Activated naive CD4-positive, alpha-beta T cell treated with anti-CD3 and anti-CD28 coated beads, Interleukin-2, amount 10 ng/mL, durations not matched to agents 7 days and 5 days (primary cell): ENCODE measurements at regions not wholly inside any gene's neighbourhood (a gene's known extent, or its start where the extent isn't known, plus 50 kb on each side); places are given as distances from the start of the nearest gene placed in this dataset.

Source experiments
- CTCF ChIA-PET: fragments of 350-600 bp; sonication (Branson Sonifier 250); formaldehyde crosslinking; loops from one replicate; lab custom pipeline; 2021; ENCODE audit warnings: antibody characterized with exemption; lab: Charles Lee
- DNase-seq: peaks from one replicate; pipeline ENCODE4 v3.0.0-alpha.2; 2020
- H3K27ac Mint-ChIP-seq: one replicate; pipeline ENCODE4 v1.8.0; 2021; ENCODE audit warnings: mild to moderate bottlenecking, moderate library complexity, mixed read lengths
- H3K27me3 Mint-ChIP-seq: one replicate; pipeline ENCODE4 v1.8.0; 2021; ENCODE audit warnings: mild to moderate bottlenecking, mixed read lengths
- H3K36me3 Mint-ChIP-seq: one replicate; pipeline ENCODE4 v1.8.0; 2021; ENCODE audit warnings: mixed read lengths
- H3K4me1 Mint-ChIP-seq: one replicate; pipeline ENCODE4 v1.8.0; 2021; ENCODE audit warnings: mixed read lengths
- H3K4me3 Mint-ChIP-seq: one replicate; pipeline ENCODE4 v1.8.0; 2021; ENCODE audit warnings: mild to moderate bottlenecking, moderate library complexity, mixed read lengths
- H3K9me3 Mint-ChIP-seq: one replicate; pipeline ENCODE4 v1.8.0; 2021; ENCODE audit warnings: mixed read lengths

DNA sequence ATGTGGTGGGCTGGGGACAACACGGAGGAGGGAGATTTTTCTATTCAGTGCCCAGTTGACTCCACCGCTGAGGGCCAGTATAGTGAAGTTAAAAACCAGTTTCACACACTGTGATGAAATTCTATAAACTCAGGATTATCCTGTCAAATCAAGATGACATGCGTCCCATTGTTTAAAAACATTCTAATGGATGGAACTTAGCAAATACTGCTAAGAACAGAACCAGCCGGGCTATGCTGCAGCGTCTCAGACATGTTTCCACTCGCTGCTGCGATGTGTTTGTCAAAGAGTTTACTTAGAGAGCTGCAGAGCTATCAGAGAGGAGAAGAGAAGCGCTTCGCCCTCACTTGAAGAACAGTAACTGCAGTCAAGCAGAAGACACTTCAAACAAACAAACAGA is 212.6 kb upstream of the FOXQ1 start:
- CTCF ChIA-PET = no interaction called here
- H3K4me3 Mint-ChIP-seq = no peak overlapping the region
- H3K27ac Mint-ChIP-seq = no peak overlapping the region
- peaks cover 19% of the 10 kb centered on the region for H3K27me3 Mint-ChIP-seq
- DNase-seq = no peak
- peaks cover 5% of the 10 kb centered on the region for H3K9me3 Mint-ChIP-seq
- no peaks in the 10 kb centered on the region for H3K4me1 Mint-ChIP-seq
- no peaks in the 10 kb centered on the region for H3K36me3 Mint-ChIP-seq

DNA sequence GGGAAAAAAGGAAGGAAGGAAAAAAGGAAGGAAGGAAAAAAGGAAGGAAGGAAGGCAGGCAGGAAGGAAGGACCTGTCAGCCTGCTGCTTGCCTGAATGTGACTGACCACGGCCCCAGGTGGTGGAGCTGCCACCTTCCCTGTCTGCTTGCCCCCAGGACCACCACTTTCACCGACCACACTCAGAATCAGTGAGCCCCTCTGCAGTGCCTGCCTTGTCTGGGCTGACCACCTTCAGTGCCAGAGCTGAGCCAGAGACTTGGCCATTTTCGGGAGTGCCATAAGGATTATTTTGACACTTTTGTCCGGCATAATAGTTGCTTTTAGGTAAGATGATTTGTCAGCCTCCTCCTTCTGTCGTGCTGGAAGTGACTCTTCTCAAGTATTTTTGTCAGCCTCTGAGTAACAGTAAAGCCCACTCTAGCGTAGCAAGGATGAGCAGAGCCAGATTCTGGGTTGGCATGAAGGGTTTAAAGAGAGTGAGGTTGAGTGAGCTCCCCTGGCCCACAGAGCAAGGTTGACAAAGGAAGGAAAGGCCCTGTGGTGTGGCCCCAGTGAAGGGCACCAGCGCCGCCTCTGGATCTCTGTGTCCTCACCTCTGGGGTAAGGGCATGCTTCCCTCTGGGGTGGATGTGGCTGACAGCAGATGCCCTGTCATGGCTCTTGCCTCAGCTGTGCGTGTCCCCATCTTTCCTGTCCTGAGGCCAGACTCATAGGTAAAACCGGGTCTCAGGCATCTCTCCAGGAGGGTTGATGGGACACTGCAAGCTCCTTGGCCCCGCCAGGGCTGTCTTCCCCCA is 214.7 kb upstream of the FOXQ1 start:
- DNase-seq = no peak
- H3K4me3 Mint-ChIP-seq = no peak overlapping the region
- no peak overlapping the region for H3K27ac Mint-ChIP-seq
- no peaks in the 10 kb centered on the region for H3K36me3 Mint-ChIP-seq
- H3K27me3 Mint-ChIP-seq = peaks cover 11% of the 10 kb centered on the region
- CTCF ChIA-PET = no interaction called here
- H3K9me3 Mint-ChIP-seq = peaks cover 5% of the 10 kb centered on the region
- H3K4me1 Mint-ChIP-seq = no peaks in the 10 kb centered on the region

DNA sequence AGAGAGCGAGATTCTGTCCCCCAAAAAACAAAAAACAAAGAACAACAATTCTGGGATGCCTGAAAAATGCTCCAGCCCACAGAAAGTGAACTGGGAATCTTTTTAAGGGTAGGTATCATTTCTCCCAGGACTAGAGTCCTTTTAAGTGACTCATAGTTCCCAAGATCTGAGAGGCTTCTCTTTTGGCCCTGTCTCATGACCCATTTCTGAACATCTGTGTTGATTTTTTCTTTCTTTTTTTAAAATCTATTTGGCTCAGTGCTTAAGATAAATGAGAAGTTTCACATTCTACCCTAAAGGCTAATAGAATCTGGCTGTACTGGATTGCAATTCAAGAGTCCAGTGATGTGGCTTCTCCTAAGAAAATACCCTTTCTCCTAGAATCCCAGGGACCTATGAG is 217.6 kb upstream of the FOXQ1 start:
- H3K36me3 Mint-ChIP-seq = no peaks in the 10 kb centered on the region
- no peak overlapping the region for H3K27ac Mint-ChIP-seq
- no peaks in the 10 kb centered on the region for H3K4me1 Mint-ChIP-seq
- DNase-seq = no peak
- peaks cover 5% of the 10 kb centered on the region for H3K9me3 Mint-ChIP-seq
- H3K27me3 Mint-ChIP-seq = peaks cover 6% of the 10 kb centered on the region
- H3K4me3 Mint-ChIP-seq = no peak overlapping the region
- CTCF ChIA-PET = no interaction called here

DNA sequence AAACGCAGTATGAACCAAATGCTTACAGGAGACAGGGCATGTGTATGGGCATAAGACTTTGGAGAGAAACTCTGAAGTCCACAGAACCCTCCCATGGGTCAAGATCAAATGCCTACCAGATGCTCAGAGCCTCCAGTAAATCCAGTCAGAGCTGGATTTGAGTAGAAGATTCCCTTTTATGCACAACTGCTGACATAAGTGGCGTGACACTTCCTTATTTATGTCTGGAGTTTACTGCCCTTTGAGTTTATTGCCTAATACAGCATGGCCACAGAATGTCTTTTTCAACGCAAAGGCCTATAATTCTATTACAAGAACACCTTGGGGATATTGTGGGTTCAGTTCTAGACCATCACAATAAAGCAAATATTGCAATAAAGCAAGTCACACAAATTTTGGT is 220.0 kb upstream of the FOXQ1 start:
- H3K4me1 Mint-ChIP-seq = no peaks in the 10 kb centered on the region
- DNase-seq = no peak
- CTCF ChIA-PET = no interaction called here
- H3K27me3 Mint-ChIP-seq = peaks cover 6% of the 10 kb centered on the region
- H3K9me3 Mint-ChIP-seq = peaks cover 5% of the 10 kb centered on the region
- H3K4me3 Mint-ChIP-seq = no peak overlapping the region
- no peaks in the 10 kb centered on the region for H3K36me3 Mint-ChIP-seq
- H3K27ac Mint-ChIP-seq = no peak overlapping the region

DNA sequence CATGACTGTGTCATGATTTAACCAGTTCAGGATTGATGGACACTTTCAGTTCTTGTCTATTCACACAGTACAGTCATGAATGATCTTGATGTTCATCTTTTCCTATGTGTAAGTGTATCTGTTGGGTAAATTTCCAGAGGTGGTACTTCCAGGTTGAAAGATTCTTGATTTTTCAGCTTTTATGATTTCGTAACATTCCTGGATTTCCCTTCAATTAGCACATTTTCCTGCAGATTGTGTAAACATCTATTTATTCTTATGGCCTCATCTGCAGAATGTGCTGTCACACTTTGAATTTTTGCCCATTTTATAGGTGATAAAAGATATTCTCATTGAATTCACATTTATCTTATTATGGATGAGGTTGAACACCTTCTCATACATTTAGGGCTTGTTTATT is 222.0 kb upstream of the FOXQ1 start:
- Mint-ChIP-seq H3K4me3 (no peak overlapping the region), H3K9me3 (no peaks in the 10 kb centered on the region), H3K36me3 (no peaks in the 10 kb centered on the region), H3K27me3 (peaks cover 6% of the 10 kb centered on the region), H3K27ac (no peak overlapping the region), H3K4me1 (no peaks in the 10 kb centered on the region)
- CTCF ChIA-PET = no interaction called here
- DNase-seq = no peak

DNA sequence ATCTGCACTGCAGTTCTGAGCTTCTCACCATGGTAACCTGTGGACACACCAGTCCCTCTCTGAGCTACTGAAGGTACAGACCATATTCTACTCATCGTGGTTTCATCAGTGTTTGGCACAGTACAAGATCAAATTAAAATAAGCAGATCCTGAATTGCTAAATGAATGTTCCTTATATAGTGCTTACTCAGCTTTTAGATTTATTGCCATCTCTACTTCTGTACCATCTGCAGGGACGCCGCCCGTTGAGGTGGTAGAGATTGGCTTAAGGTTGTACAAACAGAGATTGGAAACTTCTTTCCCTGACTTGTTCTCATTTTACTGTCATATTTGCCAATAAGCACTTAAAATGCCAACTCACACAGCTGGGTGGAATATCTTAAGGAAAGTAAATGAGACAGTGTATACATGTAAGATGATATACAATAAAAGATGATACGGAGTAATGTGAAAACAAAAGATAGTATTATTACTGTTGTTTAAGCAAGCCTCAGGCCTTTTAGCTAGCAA is 223.4 kb upstream of the FOXQ1 start:
- Mint-ChIP-seq H3K4me3 (no peak overlapping the region), H3K27me3 (peaks cover 6% of the 10 kb centered on the region), H3K36me3 (no peaks in the 10 kb centered on the region), H3K27ac (no peak overlapping the region), H3K4me1 (no peaks in the 10 kb centered on the region), H3K9me3 (no peaks in the 10 kb centered on the region)
- CTCF ChIA-PET = no interaction called here
- no peak for DNase-seq

DNA sequence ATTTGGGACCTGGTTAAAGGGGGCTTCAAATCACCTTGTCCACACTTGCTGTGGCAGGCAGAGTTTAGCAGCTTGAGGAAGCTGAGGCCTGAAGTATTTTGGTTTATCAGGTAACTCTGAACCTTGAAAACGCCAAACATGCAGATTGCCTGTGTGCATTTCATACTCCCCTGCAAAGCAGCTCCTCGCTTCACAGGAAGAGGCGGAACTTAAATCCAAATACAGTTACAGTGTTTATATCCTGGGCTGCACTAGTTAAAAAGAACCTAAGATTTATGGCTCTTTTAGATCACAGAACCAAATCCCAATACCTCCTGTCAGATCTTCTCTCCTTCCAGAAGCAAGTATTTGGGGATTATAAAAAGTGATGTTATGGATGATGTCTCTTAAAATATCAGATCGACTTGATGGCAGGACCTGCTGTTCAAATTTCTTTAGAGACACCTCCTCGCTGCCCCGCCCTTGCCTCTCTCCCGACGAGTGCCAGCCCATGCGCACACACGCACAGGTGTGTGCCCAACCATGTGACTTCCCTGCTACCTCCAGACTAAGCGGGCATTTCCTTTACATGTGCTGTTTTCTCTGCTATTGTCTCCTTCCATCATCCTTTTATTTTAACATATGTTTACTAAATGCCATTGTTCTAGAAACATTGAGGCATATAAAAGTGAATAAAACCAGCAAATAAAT is 224.6 kb upstream of the FOXQ1 start:
- DNase-seq = no peak
- no peaks in the 10 kb centered on the region for H3K36me3 Mint-ChIP-seq
- no peak overlapping the region for H3K27ac Mint-ChIP-seq
- no peaks in the 10 kb centered on the region for H3K9me3 Mint-ChIP-seq
- no peaks in the 10 kb centered on the region for H3K27me3 Mint-ChIP-seq
- H3K4me3 Mint-ChIP-seq = no peak overlapping the region
- CTCF ChIA-PET = no interaction called here
- H3K4me1 Mint-ChIP-seq = no peaks in the 10 kb centered on the region

DNA sequence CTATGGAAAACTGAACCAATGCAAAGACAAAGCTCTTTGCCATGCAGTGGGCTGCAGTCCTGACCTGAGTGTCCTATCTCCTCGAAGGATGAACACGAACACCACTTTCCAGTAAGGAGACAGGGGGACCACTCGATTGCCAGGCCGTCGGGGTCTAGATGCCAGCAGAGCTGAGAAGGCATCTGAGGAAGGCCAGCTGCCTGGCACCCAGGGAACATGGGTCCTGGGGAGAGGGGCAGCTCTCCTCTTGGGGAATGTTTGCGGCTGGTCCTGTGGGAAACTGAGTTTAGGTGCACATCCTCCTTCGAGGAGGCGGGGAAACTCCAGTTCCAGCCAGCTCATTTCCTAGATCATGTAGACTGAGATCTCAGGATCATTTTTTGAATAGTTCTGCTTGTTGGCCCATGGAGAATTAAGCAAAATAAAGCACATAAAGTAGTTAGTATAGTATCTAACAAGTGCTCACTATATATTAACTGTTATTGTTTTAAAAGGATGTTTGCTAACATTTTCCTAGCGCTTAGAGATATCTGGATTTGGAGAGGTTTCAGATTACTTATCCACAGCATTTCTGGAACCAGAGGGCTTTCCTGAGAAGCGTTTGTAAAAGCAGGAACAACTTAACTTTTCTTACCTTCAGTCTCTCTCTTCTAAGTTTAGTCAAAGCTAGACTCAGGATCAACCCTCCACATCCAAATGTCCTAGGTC is 225.3 kb upstream of the FOXQ1 start:
- DNase-seq = no peak
- CTCF ChIA-PET = no interaction called here
- H3K4me3 Mint-ChIP-seq = no peak overlapping the region
- H3K27me3 Mint-ChIP-seq = no peaks in the 10 kb centered on the region
- H3K27ac Mint-ChIP-seq = no peak overlapping the region
- H3K9me3 Mint-ChIP-seq = no peaks in the 10 kb centered on the region
- no peaks in the 10 kb centered on the region for H3K4me1 Mint-ChIP-seq
- no peaks in the 10 kb centered on the region for H3K36me3 Mint-ChIP-seq

DNA sequence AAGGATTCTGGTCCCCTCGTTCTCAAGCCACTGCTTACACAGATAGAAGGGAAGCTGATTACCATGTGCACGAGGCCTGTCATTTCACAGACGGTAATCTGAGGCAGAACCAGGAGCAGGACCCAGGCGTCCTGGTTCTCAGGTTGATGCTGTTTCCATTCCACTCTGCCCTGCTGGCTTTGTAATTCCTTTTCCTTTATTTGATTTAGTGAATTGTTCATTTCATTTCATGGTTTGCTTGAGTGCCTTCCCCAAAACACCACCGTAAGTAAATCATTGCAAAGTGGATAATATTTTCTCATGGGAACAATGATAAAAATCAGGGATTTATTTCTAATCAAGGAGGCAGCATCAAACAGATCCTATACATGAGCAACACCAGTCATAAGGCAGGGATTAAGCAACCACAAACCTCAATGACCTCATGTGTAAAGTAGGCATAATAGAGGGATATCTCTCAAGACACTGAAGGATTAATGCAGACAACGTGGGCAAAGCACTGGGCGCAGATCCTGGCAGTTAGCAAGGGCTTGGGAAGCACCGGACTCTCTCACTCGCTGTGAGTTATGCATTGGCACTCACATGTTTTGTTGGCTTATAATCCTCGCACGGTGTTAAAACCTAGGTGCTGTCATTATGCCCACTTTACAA is 229.5 kb upstream of the FOXQ1 start:
- Mint-ChIP-seq H3K4me3 (no peak overlapping the region), H3K36me3 (no peaks in the 10 kb centered on the region), H3K4me1 (no peaks in the 10 kb centered on the region), H3K9me3 (no peaks in the 10 kb centered on the region), H3K27me3 (peaks cover 5% of the 10 kb centered on the region), H3K27ac (no peak overlapping the region)
- CTCF ChIA-PET = no interaction called here
- DNase-seq = no peak

DNA sequence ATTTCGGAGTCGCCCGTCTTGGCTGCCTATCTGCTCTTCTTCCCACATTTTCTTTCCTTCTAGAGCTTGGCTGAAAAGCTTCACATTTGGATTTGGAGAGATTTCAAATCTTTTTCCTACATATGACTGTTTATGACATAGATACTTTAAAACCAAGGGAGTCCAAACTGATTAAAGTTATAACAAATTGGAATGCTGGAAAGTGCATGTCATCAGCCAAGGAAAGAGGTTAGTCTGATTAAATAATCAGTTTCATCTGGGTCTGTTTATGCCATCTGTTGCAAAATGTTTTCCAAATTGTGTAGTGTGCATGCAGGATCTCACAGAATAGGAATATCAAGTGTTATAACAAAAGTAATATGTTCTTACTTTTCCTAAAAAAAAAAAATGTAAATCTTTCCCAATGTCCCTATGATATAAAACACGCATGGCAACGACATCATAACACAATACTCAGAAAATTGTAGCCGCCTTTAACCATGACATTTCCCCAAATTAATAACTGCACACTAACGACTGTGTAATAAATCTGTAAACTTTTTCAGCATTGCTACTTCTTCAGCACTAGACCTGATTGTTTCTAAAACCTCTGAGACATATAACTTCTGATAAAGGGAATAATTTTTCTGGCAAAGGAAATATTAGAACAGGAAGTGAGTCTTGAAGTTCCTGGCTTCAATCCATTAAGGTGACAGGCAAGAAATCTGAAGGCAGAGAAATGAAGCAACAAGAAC is 230.2 kb upstream of the FOXQ1 start:
- no peaks in the 10 kb centered on the region for H3K4me1 Mint-ChIP-seq
- H3K27ac Mint-ChIP-seq = no peak overlapping the region
- H3K36me3 Mint-ChIP-seq = no peaks in the 10 kb centered on the region
- no peak for DNase-seq
- H3K9me3 Mint-ChIP-seq = no peaks in the 10 kb centered on the region
- peaks cover 5% of the 10 kb centered on the region for H3K27me3 Mint-ChIP-seq
- no peak overlapping the region for H3K4me3 Mint-ChIP-seq
- CTCF ChIA-PET = no interaction called here

DNA sequence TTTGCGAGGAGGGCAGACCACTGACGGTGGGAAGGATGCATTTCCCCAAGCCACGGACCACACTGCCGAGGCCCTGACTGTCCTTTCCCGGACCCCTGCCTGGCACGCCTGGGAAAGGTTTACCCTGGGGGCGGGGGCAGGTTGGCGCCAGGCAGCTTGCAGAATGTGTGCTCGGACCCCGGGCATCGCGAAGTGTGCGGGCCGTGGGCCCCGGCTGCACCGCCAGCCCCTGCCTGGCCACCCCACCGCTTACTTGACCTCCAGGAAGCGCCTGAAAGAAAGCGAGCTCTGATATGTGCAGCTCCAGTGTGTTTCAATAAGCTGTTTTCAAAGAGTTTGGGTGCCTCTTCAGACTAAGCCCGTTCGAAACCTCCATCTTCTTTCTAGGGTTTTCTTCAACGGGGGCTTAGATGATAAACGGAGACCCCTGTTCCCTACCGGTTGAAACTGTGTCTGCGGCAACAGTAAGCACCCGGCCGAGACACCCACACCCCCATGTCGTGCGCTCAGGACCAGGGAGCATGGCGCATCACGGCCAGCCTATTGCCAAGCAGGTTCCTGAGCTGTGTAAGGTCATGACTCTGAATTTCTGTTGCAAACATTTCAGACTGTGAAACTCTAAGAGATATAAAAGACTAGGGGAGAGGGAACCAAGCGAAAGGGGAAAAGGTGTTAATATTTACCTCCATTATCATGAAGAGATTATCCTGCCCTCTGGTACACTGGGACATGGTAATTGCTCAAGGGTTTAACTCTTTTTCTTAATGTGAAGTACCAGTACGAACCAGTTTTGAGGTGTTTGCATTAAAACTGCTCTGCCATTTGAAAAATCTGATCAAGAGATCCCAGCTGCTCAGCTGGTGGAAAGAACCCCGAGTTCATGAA is 231.2 kb upstream of the FOXQ1 start:
- no peak overlapping the region for H3K4me3 Mint-ChIP-seq
- no peak for DNase-seq
- peaks cover 5% of the 10 kb centered on the region for H3K27me3 Mint-ChIP-seq
- H3K36me3 Mint-ChIP-seq = no peaks in the 10 kb centered on the region
- H3K27ac Mint-ChIP-seq = no peak overlapping the region
- CTCF ChIA-PET = no interaction called here
- H3K4me1 Mint-ChIP-seq = no peaks in the 10 kb centered on the region
- no peaks in the 10 kb centered on the region for H3K9me3 Mint-ChIP-seq

DNA sequence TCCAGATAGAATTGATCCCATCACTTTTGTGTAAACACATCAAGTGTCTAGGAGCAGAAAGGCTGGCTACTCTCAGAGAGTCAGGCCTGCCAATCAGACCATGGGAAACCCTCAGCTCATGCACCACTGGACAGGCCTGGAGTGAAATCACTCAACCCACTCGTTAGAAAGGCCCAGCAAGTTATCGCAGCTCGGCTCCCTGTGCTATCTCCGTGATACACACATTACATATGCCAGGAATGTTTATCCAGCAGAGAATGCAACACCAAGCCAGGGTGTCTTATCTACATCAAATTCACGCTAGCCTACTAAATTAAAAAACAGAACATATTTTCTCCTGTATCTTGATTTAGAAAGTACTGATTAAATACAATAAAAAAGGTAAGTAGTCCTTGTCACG is 232.4 kb upstream of the FOXQ1 start:
- CTCF ChIA-PET = no interaction called here
- no peaks in the 10 kb centered on the region for H3K9me3 Mint-ChIP-seq
- peaks cover 5% of the 10 kb centered on the region for H3K27me3 Mint-ChIP-seq
- H3K4me1 Mint-ChIP-seq = no peaks in the 10 kb centered on the region
- DNase-seq = no peak
- no peak overlapping the region for H3K4me3 Mint-ChIP-seq
- no peaks in the 10 kb centered on the region for H3K36me3 Mint-ChIP-seq
- no peak overlapping the region for H3K27ac Mint-ChIP-seq
